Esophagus squamous epithelium (tissue), 5 donors: ENCODE measurements at regions not wholly inside any gene's neighbourhood (a gene's known extent, or its start where the extent isn't known, plus 50 kb on each side); places are given as distances from the start of the nearest gene placed in this dataset.

Experiments used
- DNase-seq: peaks from one replicate; lab custom pipeline; 2025; lab: John Stamatoyannopoulos, UW
- H3K27ac ChIP-seq, 4 donors: fragments of 200-600 bp; sonication (generic); one replicate each; pipeline ENCODE4 v1.5.1; 2016 to 2019; ENCODE audit warnings: mild to moderate bottlenecking in 1 of 4
- H3K27me3 ChIP-seq, 4 donors: fragments of 200-600 bp; sonication (generic); 1 replicate in 3 of 4; 2 replicates in 1 of 4; pipeline versions ENCODE4 v1.5.1 to v1.6.0; 2017 to 2021; ENCODE audit warnings: antibody characterized with exemption in 1 of 4
- H3K36me3 ChIP-seq, 3 donors: fragments of 200-600 bp; sonication (generic); one replicate each; pipeline ENCODE4 v1.5.1; 2016 to 2019
- H3K4me1 ChIP-seq, 3 donors: fragments of 200-600 bp; sonication (generic); one replicate each; pipeline ENCODE4 v1.5.1; 2017 to 2019
- H3K4me3 ChIP-seq, 4 donors: fragments of 200-600 bp; sonication (generic); 1 replicate in 3 of 4; 2 replicates in 1 of 4; pipeline ENCODE4 v1.5.1; 2016 to 2019; ENCODE audit warnings: mild to moderate bottlenecking in 2 of 4, moderate library complexity in 1 of 4
- H3K9me3 ChIP-seq, 3 donors: fragments of 200-600 bp; sonication (generic); one replicate each; pipeline ENCODE4 v1.5.1; 2016 to 2019
- POLR2A ChIP-seq, 4 donors: fragments of 450-650 bp; IDR thresholded peaks; one replicate each; pipeline ENCODE4 v1.6.1; 2017; ENCODE audit warnings: antibody characterized with exemption in 4 of 4, mild to moderate bottlenecking in 4 of 4, moderate library complexity in 3 of 4
- WGBS, 2 donors: methylation state at CpG; one replicate each; pipeline ENCODE4 v1.1.5; 2018; 5-methylcytosine and 5-hydroxymethylcytosine counted together
- intact Hi-C: fragments of 100-400 bp; cut with DNase I; formaldehyde crosslinking; loops from one replicate; pipeline ENCODE4 v1.15.0; 2022
- small RNA-seq, 4 donors: library from RNA; depleted of rRNA; stranded (forward); fragments of <200 nt; gene quantifications; one replicate each; pipeline ENCODE3, GENCODE V24; 2016
- TF ChIP-seq, protein P1 (sequence below), 6 experiments: fragments of 450-650 bp in 4 of 6; fragments of 200-600 bp in 2 of 6; sonication (generic) in 2 of 6; IDR thresholded peaks; one replicate each; pipeline ENCODE4 v1.5.1; 2016 to 2019; ENCODE audit warnings: antibody characterized with exemption in 6 of 6, mild to moderate bottlenecking in 4 of 6, moderate library complexity in 4 of 6
- donor health status: DM: yes; HTN: yes; CAD: no.

DNA sequence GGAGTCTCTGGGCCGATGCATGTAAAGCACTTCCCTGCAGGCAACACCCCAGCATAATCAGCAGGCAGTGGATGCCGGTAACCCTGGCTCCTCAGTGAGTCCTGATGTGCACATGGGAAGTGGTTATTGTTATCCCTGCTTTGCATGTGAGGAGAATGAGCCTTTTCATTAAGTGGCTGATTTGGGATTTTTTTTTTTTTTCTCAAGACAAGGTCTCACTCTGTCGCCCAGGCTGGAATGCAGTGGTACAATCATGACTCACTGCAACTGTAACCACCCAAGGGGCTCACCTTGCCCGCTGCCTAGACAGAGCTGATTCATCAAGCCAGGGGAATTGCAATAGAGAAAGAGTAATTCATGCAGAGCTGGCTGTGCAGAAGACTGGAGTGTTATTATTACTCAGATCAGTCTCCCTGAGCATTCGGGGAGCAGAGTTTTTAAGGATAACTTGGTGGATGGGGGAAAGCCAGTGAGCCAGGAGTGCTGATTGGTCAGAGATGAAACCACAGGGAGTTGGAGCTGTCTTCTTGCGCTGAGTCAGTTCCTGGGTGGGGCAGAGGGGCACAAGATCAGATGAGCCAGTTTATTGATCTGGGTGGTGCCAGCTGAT is 95.4 kb downstream of the SOCS6 start:
- H3K27me3 ChIP-seq: no peaks in the 10 kb centered on the region
- 33 to 47% methylated on average over 3 to 6 of the region's 6 CpGs for WGBS, 2 donors
- DNase-seq: no peak
- H3K4me1 ChIP-seq: peaks cover 0 to 21% (median 3%) of the 10 kb centered on the region in 3 donors
- intact Hi-C loops: no loop called here
- H3K4me3 ChIP-seq: no peak overlapping the region
- no peaks in the 10 kb centered on the region for H3K36me3 ChIP-seq
- no peak overlapping the region for H3K27ac ChIP-seq
- H3K9me3 ChIP-seq: no peaks in the 10 kb centered on the region
- TF ChIP-seq, protein P1, sequence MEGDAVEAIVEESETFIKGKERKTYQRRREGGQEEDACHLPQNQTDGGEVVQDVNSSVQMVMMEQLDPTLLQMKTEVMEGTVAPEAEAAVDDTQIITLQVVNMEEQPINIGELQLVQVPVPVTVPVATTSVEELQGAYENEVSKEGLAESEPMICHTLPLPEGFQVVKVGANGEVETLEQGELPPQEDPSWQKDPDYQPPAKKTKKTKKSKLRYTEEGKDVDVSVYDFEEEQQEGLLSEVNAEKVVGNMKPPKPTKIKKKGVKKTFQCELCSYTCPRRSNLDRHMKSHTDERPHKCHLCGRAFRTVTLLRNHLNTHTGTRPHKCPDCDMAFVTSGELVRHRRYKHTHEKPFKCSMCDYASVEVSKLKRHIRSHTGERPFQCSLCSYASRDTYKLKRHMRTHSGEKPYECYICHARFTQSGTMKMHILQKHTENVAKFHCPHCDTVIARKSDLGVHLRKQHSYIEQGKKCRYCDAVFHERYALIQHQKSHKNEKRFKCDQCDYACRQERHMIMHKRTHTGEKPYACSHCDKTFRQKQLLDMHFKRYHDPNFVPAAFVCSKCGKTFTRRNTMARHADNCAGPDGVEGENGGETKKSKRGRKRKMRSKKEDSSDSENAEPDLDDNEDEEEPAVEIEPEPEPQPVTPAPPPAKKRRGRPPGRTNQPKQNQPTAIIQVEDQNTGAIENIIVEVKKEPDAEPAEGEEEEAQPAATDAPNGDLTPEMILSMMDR (IDR thresholded peaks at IDR 0.05): no peak
- TF ChIP-seq POLR2A (IDR thresholded peaks at IDR 0.05): no peak

DNA sequence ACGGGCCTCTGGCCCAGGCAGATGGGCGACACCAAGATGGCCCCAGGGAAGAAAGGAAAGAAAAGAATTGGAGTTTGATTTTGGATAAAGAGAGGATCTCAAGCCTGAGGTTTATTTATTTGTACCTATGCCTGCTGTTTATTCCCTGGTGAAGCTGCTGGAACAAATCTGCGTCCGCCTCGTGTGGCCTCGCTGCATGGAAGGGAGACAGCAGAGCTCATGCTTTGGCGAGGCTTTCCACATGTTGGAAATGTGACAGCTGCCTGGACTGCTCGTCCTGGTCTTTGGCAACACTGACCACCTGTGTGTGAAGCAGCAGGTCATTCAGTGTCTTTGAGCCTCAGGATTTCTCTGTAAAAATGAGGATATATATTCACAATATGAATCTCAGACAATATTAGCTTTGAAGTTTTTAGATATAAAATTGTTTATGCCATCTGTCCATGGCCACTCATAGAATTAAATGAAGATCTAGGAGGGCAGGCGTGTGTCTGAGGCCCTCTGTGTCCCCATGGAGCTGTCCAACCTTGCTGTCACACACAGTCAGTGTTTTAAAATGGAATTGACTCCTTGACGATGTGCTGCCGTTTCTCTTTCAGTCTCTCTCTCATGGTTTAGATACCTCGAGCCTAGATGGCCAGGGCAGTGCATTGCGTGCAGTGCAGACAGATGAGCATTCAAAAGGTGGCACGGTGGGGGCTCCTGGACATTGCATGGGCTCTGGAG is 94.3 kb downstream of the SOCS6 start:
- Histone ChIP-seq H3K27ac (no peak overlapping the region), H3K4me3 (no peak overlapping the region), H3K9me3 (no peaks in the 10 kb centered on the region), H3K36me3 (no peaks in the 10 kb centered on the region), H3K27me3 (no peaks in the 10 kb centered on the region), H3K4me1 (peaks cover 0 to 21% (median 3%) of the 10 kb centered on the region in 3 donors)
- 71 to 85% methylated on average over 13 to 14 of the region's 14 CpGs for WGBS, 2 donors
- no peak for DNase-seq
- TF ChIP-seq POLR2A (IDR thresholded peaks at IDR 0.05): no peak
- TF ChIP-seq, protein P1 (IDR thresholded peaks at IDR 0.05): no peak
- intact Hi-C loops: no loop called here

DNA sequence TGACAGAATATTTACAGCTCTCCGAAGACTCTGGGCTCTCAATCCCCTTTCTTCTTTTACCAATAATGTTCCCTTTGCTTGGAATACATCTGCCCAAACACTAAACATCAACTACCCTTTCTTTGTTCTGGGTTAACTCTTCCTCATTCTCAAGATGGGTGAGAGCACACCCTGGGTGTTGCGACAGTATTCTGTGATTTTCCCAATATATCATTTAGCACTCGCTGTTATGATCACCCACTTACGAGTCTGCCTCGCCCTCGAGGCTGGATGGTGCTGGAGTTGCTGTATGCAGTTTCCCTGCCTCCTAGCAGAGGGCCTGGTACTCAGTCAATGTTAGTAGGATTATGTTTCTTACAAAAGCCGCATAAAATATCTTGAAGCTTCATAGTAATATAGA is 93.2 kb downstream of the SOCS6 start:
- no peak for DNase-seq
- Histone ChIP-seq H3K27ac (peak overlapping the region; percentile 30 to 62 (median 44)), H3K36me3 (no peaks in the 10 kb centered on the region), H3K4me1 (peaks cover 0 to 21% (median 3%) of the 10 kb centered on the region in 3 donors), H3K4me3 (no peak overlapping the region), H3K27me3 (no peaks in the 10 kb centered on the region), H3K9me3 (no peaks in the 10 kb centered on the region)
- TF ChIP-seq, protein P1 (IDR thresholded peaks at IDR 0.05): no peak
- TF ChIP-seq POLR2A (IDR thresholded peaks at IDR 0.05): no peak
- 59 to 67% methylated on average over 6 to 7 of the region's 7 CpGs for whole genome bisulfite sequencing, 2 donors
- intact Hi-C loops: no loop called here

DNA sequence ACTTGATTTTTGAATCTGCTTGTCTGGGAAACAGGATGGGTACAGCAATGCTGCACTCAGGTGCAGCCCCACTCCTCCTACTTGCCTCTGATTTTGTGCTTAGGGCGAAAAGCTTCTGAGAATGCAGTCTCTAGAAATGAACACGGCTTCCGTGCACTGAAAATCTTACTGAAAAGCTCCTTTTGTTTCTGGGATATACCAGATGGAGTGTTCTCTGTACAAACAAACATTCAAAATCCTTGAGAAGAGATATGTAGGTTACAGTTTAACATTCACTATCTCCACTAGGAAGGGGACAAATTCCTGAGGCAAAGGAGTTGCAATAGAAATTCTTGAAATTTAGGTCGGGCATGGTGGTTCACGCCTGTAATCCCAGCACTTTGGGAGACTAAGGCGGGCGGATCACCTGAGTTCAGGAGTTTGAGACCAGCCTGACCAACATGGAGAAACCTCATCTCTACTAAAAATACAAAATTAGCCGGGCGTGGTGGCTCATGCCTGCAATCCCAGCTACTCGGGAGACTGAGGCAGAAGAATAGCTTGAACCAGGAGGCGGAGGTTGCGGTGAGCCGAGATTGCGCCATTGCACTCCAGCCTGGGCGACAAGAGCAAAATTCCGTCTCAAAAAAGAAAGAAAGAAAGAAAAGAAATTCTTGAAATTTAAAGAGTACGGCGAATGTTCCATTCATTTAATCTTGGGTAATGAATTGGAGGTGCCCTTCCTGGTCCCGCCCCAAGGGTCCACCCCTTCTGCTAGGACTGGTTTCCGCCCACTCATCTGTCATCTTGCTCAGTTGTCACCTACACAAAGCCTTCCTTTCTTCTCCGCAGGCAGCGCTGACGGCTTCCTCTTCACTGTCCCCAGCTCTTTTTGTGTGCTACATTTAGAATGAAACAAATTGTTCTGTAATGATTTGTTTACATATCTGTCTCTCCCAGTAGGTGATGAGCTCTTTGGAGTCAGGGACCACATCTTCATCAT is 92.4 kb downstream of the SOCS6 start:
- no peak for TF ChIP-seq POLR2A (IDR thresholded peaks at IDR 0.05)
- TF ChIP-seq, protein P1 (IDR thresholded peaks at IDR 0.05): peak in 1 of 6 experiments; percentile 16
- Histone ChIP-seq H3K27ac (peak overlapping the region; percentile 30 to 62 (median 44)), H3K36me3 (no peaks in the 10 kb centered on the region), H3K9me3 (no peaks in the 10 kb centered on the region), H3K27me3 (no peaks in the 10 kb centered on the region), H3K4me3 (no peak overlapping the region), H3K4me1 (peaks cover 0 to 21% (median 3%) of the 10 kb centered on the region in 3 donors)
- no peak for DNase-seq
- intact Hi-C loops: no loop called here
- 62 to 66% methylated on average over 23 of the region's 23 CpGs for WGBS, 2 donors

Small RNAs in the stretch of these regions (small RNA-seq; reads per million reads assigned to genes)
- 0 to 0.07 (median 0) reads per million in 4 donors for gene RN7SL795P
